ENCODE measurements at regions not wholly inside any gene's neighbourhood (a gene's known extent, or its start where the extent isn't known, plus 50 kb on each side); places are given as distances from the start of the nearest gene placed in this dataset.

GRCh38 chr4:156168288-156168687, 214.6 kb upstream of the CTSO start:
- H3K9me2 ChIP-seq (ENCODE audit: insufficient read depth), result no peaks in the 10 kb centered on the region
- no peaks in the 10 kb centered on the region for H4K20me1 ChIP-seq (ENCODE audit: insufficient read depth)
- H3K9me3 ChIP-seq (ENCODE audit: control insufficient read depth in 1 of 2, insufficient read depth in 1 of 2, low read depth in 1 of 2, low read length in 2 of 2), result no peaks in the 10 kb centered on the region
- ChIA-PET POLR2A (no interaction called here), CTCF (interaction anchor here (1.2 kb wide), 1 partner anchor 11 kb away, joined by 3 read pairs; no protein-coding TSS in a partner anchor), RAD21 (ENCODE audit: low non-redundant PET in 1 of 2, low total read pairs in 2 of 2, uncharacterized antibody in 2 of 2, unreplicated experiment in 2 of 2) (no interaction called here)
- TF ChIP-seq MAX (IDR thresholded peaks at IDR 0.05) (no peak), ZNF274 (IDR thresholded peaks at IDR 0.05; ENCODE audit: low read depth, low read length) (no peak)
- no peak overlapping the region for H3K4me3 ChIP-seq (replicated peaks in 1 of 2; ENCODE audit: low read depth in 1 of 2, low read length in 2 of 2)
- no peak overlapping the region for H2AFZ ChIP-seq (ENCODE audit: low read depth, low read length, poor library complexity, severe bottlenecking)
- no peaks in the 10 kb centered on the region for H3K79me2 ChIP-seq (ENCODE audit: insufficient read depth, low read length)
- H3K36me3 ChIP-seq (ENCODE audit: control insufficient read depth in 1 of 2, insufficient read depth in 2 of 2, low read length in 2 of 2), result no peaks in the 10 kb centered on the region
- no peak overlapping the region for H3K4me2 ChIP-seq (ENCODE audit: low read length)
- H3K27me3 ChIP-seq (ENCODE audit: insufficient read depth, low read length), result no peaks in the 10 kb centered on the region
- BruUV-seq (replicated peaks), result no TSS peak
- DNase-seq (ENCODE audit: low read depth, low spot score) (no peak), ATAC-seq (no peak)
- no peaks in the 10 kb centered on the region for H3K4me1 ChIP-seq (ENCODE audit: control insufficient read depth in 1 of 2, insufficient read depth in 2 of 2, low read length in 2 of 2)
- H3K27ac ChIP-seq (ENCODE audit: low read depth, low read length), result no peak overlapping the region
- no peak overlapping the region for H3K9ac ChIP-seq (ENCODE audit: low read length)
- intact Hi-C loops (cut with micrococcal nuclease), result loop anchor here (5.0 to 10.0 kb wide), 2 partner anchors 307 to 799 kb away; no protein-coding TSS in a partner anchor

- ChIA-PET RAD21 (ENCODE audit: low non-redundant PET in 1 of 2, low total read pairs in 2 of 2, uncharacterized antibody in 2 of 2, unreplicated experiment in 2 of 2) (no interaction called here), CTCF (no interaction called here), POLR2A (no interaction called here)
- intact Hi-C loops (cut with micrococcal nuclease), result loop anchor here (5.0 kb wide), 1 partner anchor 219 kb away; no protein-coding TSS in a partner anchor
- ATAC-seq, result no peak
- no peak for DNase-seq (ENCODE audit: low read depth, low spot score)
- H3K4me2 ChIP-seq (ENCODE audit: low read length), result no peak overlapping the region
- H3K4me3 ChIP-seq (replicated peaks in 1 of 2; ENCODE audit: low read depth in 1 of 2, low read length in 2 of 2), result no peak overlapping the region
- no peaks in the 10 kb centered on the region for H3K9me3 ChIP-seq (ENCODE audit: control insufficient read depth in 1 of 2, insufficient read depth in 1 of 2, low read depth in 1 of 2, low read length in 2 of 2)
- H3K36me3 ChIP-seq (ENCODE audit: control insufficient read depth in 1 of 2, insufficient read depth in 2 of 2, low read length in 2 of 2), result no peaks in the 10 kb centered on the region
- no peak overlapping the region for H2AFZ ChIP-seq (ENCODE audit: low read depth, low read length, poor library complexity, severe bottlenecking)
- no peaks in the 10 kb centered on the region for H4K20me1 ChIP-seq (ENCODE audit: insufficient read depth)
- no TSS peak for BruUV-seq (replicated peaks)
- H3K9me2 ChIP-seq (ENCODE audit: insufficient read depth), result no peaks in the 10 kb centered on the region
- TF ChIP-seq ZNF274 (IDR thresholded peaks at IDR 0.05; ENCODE audit: low read depth, low read length), result no peak
- TF ChIP-seq JUND (IDR thresholded peaks at IDR 0.05), result no peak
- TF ChIP-seq SP1 (IDR thresholded peaks at IDR 0.05; ENCODE audit: low read depth), result no peak
- no peak for TF ChIP-seq ATF3 (IDR thresholded peaks at IDR 0.05)
- H3K27ac ChIP-seq (ENCODE audit: low read depth, low read length), result no peak overlapping the region
- no peaks in the 10 kb centered on the region for H3K27me3 ChIP-seq (ENCODE audit: insufficient read depth, low read length)
- H3K4me1 ChIP-seq (ENCODE audit: control insufficient read depth in 1 of 2, insufficient read depth in 2 of 2, low read length in 2 of 2), result no peaks in the 10 kb centered on the region
- no peak overlapping the region for H3K9ac ChIP-seq (ENCODE audit: low read length)
- H3K79me2 ChIP-seq (ENCODE audit: insufficient read depth, low read length), result no peaks in the 10 kb centered on the region
Measured at GRCh38 chr4:156158747-156159146, 205.1 kb upstream of the CTSO start.

All from HCT116 (cell line).